ENCODE measurements at regions not wholly inside any gene's neighbourhood (a gene's known extent, or its start where the extent isn't known, plus 50 kb on each side); places are given as distances from the start of the nearest gene placed in this dataset.
"Not testable (repeated sequence)": the region's sequence is repeated elsewhere in the genome, so short reads cannot be mapped to it uniquely, and the experiment has no call there.

DNA sequence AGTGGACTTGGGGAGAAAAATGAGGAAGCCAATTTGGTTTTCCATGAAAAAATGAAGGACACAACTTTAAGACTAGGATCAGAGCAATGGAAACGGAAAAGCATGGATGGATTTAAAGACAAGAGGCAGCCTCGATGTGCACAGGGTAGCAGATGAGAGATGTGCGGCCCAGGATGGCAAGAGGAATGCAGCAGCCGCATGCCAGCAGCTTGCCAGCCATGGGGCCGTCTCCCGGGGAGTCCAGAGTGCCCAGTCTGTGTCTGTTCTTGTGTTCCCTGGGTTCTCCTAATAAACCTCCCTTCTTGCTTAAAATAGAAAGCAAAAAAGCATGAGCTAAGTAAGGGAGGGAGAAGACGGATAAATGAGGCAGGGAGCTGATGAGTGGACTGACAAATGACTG lies 68.0 kb upstream of the IQSEC1 start:
- no peak for ATAC-seq (ENCODE audit: low read depth)
- H3K9me3 ChIP-seq (ENCODE audit: severe bottlenecking), result no peaks in the 10 kb centered on the region
- no peaks in the 10 kb centered on the region for H3K36me3 ChIP-seq (ENCODE audit: low read depth)
- DNase-seq (ENCODE audit: low spot score), result no peak
- no peaks in the 10 kb centered on the region for H3K4me1 ChIP-seq (ENCODE audit: insufficient read depth, poor library complexity, severe bottlenecking)
- TF ChIP-seq, protein P1, sequence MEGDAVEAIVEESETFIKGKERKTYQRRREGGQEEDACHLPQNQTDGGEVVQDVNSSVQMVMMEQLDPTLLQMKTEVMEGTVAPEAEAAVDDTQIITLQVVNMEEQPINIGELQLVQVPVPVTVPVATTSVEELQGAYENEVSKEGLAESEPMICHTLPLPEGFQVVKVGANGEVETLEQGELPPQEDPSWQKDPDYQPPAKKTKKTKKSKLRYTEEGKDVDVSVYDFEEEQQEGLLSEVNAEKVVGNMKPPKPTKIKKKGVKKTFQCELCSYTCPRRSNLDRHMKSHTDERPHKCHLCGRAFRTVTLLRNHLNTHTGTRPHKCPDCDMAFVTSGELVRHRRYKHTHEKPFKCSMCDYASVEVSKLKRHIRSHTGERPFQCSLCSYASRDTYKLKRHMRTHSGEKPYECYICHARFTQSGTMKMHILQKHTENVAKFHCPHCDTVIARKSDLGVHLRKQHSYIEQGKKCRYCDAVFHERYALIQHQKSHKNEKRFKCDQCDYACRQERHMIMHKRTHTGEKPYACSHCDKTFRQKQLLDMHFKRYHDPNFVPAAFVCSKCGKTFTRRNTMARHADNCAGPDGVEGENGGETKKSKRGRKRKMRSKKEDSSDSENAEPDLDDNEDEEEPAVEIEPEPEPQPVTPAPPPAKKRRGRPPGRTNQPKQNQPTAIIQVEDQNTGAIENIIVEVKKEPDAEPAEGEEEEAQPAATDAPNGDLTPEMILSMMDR (IDR thresholded peaks at IDR 0.05; ENCODE audit: poor library complexity, severe bottlenecking), result no peak
- H3K27ac ChIP-seq (ENCODE audit: poor library complexity, severe bottlenecking), result no peak overlapping the region
- H3K27me3 ChIP-seq (ENCODE audit: insufficient read depth, poor library complexity, severe bottlenecking), result no peaks in the 10 kb centered on the region
- no peak overlapping the region for H3K4me3 ChIP-seq (ENCODE audit: severe bottlenecking)

DNA sequence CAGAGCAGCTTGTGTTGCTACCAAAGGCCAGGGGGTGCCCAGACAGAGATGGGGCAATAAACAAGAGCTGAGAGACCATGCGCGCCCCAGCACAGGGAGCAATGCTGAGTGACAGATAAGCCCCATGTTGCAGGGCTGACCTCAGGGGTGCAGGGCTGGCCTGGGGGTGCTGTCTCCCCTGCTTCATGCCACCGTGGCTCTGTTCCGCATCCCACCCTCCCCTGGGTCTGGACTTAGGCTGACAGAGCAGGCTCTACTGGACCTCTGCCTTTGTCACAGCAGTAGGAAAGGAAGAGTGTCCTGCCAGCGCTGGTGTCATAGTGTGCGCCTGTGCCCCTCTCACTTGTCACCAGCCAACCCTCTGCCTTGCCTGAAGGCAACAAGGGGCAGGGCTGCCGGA lies 67.4 kb upstream of the IQSEC1 start:
- no peaks in the 10 kb centered on the region for H3K4me1 ChIP-seq (ENCODE audit: insufficient read depth, poor library complexity, severe bottlenecking)
- TF ChIP-seq, protein P1 (IDR thresholded peaks at IDR 0.05; ENCODE audit: poor library complexity, severe bottlenecking), result no peak
- ATAC-seq (ENCODE audit: low read depth) (no peak), DNase-seq (ENCODE audit: low spot score) (no peak)
- H3K9me3 ChIP-seq (ENCODE audit: severe bottlenecking), result no peaks in the 10 kb centered on the region
- no peak overlapping the region for H3K4me3 ChIP-seq (ENCODE audit: severe bottlenecking)
- no peak overlapping the region for H3K27ac ChIP-seq (ENCODE audit: poor library complexity, severe bottlenecking)
- H3K27me3 ChIP-seq (ENCODE audit: insufficient read depth, poor library complexity, severe bottlenecking), result no peaks in the 10 kb centered on the region
- no peaks in the 10 kb centered on the region for H3K36me3 ChIP-seq (ENCODE audit: low read depth)

DNA sequence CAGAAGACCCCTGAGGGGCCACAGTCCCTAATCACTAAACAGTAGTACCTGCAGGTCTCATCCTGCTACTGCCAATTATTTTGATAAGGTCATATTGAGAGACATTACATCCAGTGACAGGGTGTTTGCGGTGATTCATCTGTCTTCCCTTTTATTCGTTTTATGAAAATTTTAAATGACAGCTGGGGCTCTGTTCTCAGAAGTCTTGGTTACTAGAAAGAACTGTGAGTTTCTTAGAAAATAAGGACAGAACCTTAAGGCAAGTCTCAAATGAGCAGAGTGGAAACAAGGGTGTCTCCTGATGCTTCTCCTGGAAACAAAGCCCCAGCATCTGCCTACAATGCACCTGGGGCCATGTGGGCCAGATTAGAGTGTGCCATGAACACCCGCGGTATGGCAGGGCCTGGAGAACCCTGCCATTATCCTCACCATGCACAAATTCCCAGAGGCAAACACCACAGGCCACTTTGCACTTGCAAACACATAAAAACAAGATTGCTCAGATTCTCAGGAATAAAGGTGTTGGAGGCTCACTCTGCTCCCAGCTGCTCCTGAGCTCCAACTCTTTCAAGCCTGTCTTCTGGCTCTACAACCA lies 66.3 kb upstream of the IQSEC1 start:
- TF ChIP-seq, protein P1 (IDR thresholded peaks at IDR 0.05; ENCODE audit: poor library complexity, severe bottlenecking), result no peak
- no peak for ATAC-seq (ENCODE audit: low read depth)
- H3K9me3 ChIP-seq (ENCODE audit: severe bottlenecking), result no peaks in the 10 kb centered on the region
- H3K4me3 ChIP-seq (ENCODE audit: severe bottlenecking), result no peak overlapping the region
- H3K36me3 ChIP-seq (ENCODE audit: low read depth), result no peaks in the 10 kb centered on the region
- no peak for DNase-seq (ENCODE audit: low spot score)
- H3K4me1 ChIP-seq (ENCODE audit: insufficient read depth, poor library complexity, severe bottlenecking), result no peaks in the 10 kb centered on the region
- no peak overlapping the region for H3K27ac ChIP-seq (ENCODE audit: poor library complexity, severe bottlenecking)
- H3K27me3 ChIP-seq (ENCODE audit: insufficient read depth, poor library complexity, severe bottlenecking), result no peaks in the 10 kb centered on the region

DNA sequence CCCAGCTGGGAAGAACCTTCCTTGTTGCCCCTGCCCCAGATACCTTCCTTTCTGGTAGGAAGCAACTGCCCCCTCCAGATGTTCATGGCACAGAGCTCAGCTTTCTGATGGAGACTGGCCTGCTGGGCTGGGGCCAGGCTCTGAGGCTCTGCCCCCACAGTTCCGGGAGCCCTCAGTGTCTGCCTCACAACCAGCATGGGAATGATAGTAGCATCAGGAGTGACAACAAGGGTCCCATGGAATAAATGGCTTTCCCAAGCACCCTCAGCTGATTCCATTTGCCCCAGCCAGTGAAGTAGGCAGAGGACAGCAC lies 65.6 kb upstream of the IQSEC1 start:
- Histone ChIP-seq H3K27ac (ENCODE audit: poor library complexity, severe bottlenecking) (no peak overlapping the region), H3K27me3 (ENCODE audit: insufficient read depth, poor library complexity, severe bottlenecking) (no peaks in the 10 kb centered on the region), H3K9me3 (ENCODE audit: severe bottlenecking) (no peaks in the 10 kb centered on the region), H3K36me3 (ENCODE audit: low read depth) (no peaks in the 10 kb centered on the region), H3K4me1 (ENCODE audit: insufficient read depth, poor library complexity, severe bottlenecking) (no peaks in the 10 kb centered on the region), H3K4me3 (ENCODE audit: severe bottlenecking) (no peak overlapping the region)
- DNase-seq (ENCODE audit: low spot score) (no peak), ATAC-seq (ENCODE audit: low read depth) (no peak)
- TF ChIP-seq, protein P1 (IDR thresholded peaks at IDR 0.05; ENCODE audit: poor library complexity, severe bottlenecking), result no peak

DNA sequence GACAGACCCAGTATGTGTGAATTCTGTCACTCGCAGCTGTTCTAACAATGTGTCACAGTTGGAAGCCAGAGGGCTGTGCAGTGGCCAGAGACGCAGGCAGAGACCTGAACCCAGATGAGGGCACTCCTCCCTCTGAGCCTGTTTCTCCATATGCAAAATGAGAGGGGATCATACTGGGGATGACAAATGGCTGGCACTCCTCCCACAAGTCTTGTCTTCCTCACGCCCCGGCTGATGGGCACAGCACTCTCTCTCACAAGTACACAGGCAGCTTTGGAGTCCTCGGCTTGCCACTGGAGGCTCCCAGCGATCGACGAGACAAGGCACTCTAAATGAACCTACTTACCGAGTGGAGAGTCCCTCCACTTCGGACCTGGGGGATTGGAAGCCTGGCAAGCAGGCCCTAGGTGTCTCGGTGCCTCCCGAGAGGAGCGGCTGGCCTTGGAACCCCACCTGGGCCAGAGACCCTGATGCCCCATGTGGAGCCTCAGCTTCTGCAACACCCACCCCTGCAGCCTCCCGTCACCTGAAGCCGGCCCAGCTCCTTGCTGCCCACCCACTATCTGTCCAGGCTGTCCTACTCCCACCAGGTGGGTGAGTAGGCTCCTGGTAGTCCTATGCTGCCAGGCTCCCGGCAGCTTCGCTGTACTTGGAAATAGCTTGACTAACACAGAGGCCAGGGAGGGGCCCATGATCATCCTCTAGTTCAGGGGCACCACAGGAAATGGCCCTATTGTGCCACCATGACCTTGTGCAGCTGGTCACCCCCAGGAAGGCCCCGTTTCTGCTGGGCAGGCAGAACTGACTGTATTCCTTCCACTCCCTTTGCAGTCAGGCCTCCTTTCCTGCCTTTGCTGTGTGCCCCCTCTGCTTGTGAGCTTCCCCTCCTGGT lies 65.0 kb upstream of the IQSEC1 start:
- Histone ChIP-seq H3K27me3 (ENCODE audit: insufficient read depth, poor library complexity, severe bottlenecking) (no peaks in the 10 kb centered on the region), H3K4me1 (ENCODE audit: insufficient read depth, poor library complexity, severe bottlenecking) (no peaks in the 10 kb centered on the region), H3K9me3 (ENCODE audit: severe bottlenecking) (no peaks in the 10 kb centered on the region), H3K36me3 (ENCODE audit: low read depth) (no peaks in the 10 kb centered on the region), H3K4me3 (ENCODE audit: severe bottlenecking) (no peak overlapping the region), H3K27ac (ENCODE audit: poor library complexity, severe bottlenecking) (no peak overlapping the region)
- DNase-seq (ENCODE audit: low spot score), result no peak
- no peak for ATAC-seq (ENCODE audit: low read depth)
- TF ChIP-seq, protein P1 (IDR thresholded peaks at IDR 0.05; ENCODE audit: poor library complexity, severe bottlenecking), result no peak

DNA sequence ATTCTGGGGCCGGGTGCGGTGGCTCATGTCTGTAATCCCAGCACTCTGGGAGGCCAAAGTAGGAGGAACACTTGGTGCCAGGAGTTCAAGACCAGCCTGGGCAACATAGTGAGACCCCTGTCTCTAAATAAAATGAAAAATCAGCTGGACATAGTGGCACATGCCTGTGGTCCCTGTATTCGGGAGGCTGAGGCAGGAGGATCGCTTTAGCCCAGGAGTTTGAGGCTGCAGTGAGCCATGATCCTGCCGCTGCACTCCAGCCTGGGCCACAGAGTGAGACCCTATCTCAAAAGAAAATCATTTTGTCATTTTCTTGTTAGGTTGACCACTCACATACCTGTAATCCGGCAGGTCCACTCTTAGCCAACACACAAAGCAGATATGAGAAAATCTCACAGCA lies 63.6 kb upstream of the IQSEC1 start:
- H3K4me1 ChIP-seq (ENCODE audit: insufficient read depth, poor library complexity, severe bottlenecking); H3K27me3 ChIP-seq (ENCODE audit: insufficient read depth, poor library complexity, severe bottlenecking); ATAC-seq (ENCODE audit: low read depth); H3K4me3 ChIP-seq (ENCODE audit: severe bottlenecking); H3K36me3 ChIP-seq (ENCODE audit: low read depth); H3K27ac ChIP-seq (ENCODE audit: poor library complexity, severe bottlenecking); DNase-seq (ENCODE audit: low spot score); H3K9me3 ChIP-seq (ENCODE audit: severe bottlenecking): not testable (repeated sequence)
